CMK (cell line): ENCODE measurements at regions not wholly inside any gene's neighbourhood (a gene's known extent, or its start where the extent isn't known, plus 50 kb on each side); places are given as distances from the start of the nearest gene placed in this dataset.

ENCODE experiments used
- DNase-seq: peaks from one replicate; pipeline ENCODE4 v3.0.0-alpha.2; 2010; ENCODE audit warnings: low read depth

DNA sequence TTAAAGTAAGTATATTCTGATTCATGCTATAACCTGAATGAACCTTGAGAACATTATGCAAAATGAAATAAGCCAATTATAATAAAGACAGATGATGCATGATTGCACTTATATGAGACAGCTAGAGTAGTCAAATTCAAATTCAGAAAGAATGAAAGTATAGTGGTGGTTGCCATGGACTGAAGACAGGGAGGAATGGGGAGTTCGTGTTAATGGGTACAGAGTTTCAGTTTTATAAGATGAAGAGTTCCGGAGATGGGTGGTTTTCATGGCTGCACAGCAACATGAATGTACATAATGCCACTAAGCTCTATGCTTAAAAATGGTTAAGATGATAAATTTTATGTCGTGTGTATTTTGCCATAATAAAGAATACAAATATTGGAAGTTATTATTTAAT is 751.2 kb downstream of the TSN start:
- DNase-seq, result no peak

DNA sequence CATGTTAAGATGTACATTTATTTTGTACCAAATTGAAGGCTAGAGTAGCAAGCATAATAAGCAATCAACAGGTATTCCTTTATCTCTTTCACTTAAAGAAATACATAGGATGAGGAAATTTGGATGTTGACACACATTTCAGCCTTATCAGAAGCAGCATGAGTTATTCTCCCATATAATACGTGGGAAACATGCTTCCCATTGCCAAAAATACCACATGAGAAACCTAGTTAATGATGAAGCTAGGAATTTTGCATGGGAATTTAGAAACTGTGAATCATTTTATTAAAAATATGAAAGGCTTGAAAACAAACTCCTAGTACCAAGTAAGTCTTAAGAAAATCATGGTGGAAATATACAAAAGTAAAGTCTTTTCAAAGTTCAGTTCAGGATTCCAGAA is 751.8 kb downstream of the TSN start:
- no peak for DNase-seq

DNA sequence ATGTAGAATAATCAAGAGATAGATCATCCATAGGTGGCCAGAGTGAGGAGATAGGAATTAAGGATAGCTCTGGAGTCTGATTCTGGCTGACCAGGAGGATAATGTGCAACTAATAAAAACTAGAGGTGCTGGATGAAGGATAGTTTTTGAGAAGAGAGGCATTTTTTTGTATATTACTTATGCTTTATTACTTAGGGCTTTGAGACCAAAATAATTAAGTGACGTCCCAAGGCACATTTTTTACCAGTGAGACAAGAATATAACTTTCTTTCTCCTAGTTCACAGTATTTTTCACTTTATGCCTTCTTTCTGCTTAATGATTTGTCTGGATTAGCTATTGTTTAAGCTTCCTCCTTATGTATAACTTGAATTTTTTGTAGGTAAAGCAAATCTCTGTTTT is 756.6 kb downstream of the TSN start:
- no peak for DNase-seq

DNA sequence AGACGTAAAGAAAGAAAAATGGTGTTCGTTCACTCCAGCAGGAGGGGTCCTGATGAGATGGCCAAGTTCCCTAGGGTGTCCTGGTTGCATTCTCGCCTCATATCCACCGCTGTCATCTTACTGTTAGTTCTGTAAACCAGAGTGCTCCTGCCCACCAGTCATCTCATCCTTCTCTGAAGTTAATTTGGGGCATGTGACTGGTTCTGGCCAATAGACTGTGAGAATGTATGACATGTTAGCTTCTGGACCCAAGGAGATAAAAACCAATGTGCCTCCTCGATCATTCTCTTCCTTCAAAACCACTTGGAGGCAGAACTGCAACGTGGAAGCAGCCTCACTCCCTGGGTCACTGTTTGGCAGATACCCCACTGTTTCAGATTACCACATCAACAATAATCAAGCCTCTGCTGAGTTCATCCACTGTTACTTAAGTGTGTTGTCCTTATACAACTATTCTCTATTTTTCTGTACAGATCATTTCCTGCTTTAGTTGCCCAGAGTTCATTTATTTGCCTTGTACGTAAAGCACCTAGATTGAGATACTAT is 759.1 kb downstream of the TSN start:
- no peak for DNase-seq

DNA sequence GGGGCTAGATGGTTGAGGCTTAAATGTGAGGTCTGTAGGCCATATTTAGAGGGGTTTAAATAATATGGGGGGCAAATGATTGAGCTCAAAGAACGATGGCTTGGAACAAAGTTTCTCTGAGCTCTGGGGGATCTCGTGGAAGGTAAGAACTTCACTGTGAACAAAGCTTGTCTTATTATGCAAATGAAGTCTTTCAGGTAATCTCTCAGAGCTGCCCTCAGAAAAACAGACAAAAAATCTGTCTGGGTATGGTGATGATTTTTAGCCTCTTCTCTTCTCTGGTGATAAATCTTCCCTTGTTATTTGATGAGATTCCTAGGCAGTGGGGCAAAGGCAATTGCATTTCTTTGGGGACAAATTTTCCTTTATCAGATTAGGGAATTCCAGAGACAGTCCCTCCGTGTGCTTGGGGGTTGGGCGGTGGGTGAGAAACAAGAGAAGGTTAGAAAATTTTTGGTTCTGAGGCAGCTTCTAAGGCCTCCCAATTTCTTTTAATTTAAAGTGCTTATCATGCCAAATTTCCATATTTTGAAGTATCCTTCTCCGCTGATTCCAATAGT is 760.4 kb downstream of the TSN start:
- DNase-seq, result no peak

DNA sequence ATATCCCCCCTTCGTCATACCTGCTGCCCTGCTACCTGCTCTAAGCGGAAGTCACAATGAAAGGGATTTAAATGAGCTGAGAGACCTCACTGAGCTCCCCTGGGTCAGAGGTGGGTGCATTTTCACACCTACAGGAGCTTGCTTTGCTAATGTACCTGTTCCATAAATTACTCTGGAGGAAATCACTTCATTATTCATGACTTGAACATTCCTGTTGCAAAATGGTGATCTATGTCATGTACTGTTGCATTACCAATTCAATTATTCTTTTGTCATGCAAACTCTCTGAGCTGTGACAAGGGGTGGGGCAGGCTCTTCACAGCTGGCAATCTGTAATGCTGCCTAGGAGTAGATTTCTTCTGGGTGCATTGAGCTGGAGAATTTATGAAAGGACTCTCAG is 761.3 kb downstream of the TSN start:
- no peak for DNase-seq

DNA sequence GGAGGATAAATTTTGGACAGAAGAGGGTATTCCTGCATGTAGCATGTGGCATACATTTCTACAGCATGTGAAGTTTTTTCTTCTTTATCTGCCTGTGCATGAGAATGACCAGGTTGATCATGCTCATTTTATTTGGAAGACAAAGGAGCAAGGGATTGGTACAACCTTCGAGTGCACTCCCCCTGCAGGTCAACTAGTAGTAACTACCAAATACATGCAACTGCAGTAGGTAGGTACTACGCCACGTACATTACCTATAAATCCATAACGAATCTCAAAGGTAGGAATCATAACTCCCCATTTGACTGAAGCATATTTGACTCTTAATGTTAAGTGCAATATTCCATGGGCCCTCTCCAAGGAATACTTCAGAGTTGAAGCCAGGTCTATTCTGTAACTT is 763.9 kb downstream of the TSN start:
- no peak for DNase-seq

DNA sequence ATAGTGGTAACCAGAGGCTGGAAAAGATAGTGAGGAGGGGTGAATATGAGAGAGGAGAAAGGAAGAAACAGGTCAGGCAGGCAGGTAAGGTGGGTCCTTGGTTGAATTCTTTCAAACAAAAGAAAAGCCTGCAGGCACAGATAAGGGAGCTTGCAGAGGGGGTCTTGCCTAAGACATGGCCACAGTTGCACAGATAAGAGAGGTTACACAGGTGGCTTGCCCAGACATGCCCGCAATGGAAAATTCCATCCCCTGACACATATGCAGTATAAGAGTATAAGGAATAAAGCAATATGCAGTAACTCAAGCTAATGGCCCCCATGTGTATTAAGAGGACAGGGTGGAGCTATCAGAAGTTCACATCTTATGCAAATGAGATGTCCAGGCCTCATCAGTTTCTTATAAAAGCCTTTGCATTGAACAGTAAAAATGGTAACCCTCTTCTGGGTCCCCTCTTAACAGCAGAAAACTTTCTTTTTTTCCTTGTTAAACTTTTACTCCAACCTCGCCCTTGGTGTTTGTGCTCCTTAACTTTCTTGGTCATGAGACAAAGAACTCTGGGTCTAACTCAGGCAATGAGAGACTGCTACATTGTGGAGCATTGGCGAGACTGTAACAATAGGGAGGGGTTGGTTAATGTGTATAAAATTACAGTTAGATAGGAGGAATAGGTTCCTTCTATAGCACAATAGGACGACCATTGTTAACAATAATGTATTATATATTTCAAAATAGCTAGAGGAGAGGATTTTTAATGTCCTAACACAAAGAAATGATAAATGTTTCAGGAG is 764.6 kb downstream of the TSN start:
- DNase-seq, result no peak

DNA sequence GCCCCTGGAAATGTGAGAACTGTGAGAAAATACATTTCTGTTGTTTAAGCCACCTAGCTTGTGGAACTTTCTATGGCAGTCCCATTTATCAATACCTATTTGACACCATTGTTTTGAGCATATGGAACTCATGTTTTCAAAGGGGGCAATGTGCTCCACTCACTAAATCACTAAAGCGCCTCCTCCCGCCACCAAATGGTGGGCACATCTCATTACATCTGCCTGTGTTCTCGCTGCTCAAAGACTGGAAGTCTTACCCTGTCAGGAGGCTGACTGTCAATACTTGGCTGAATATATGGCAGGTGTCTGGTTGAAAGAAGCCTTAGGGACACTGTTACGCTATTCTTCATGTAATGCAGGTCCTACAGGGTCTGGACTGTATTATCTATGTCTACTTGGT is 767.7 kb downstream of the TSN start:
- no peak for DNase-seq

DNA sequence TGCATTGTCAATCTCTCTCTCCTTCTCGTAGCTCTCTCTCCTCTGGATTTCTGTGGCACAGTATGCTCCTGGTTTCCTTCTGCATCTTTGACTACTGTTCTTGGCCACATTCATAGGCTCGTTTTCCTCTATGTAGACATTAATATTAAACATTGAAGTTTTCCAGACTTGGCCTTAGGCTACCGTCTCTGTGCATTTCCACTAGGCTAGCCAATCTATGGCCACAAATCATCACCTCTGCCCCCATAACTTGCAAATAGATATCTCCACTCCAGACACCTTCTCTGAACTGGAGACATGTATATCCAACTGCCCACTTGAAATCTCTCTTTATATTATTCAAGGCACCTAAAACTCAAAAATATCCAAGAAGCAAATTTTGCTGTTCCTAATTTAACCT is 768.5 kb downstream of the TSN start:
- DNase-seq, result no peak

DNA sequence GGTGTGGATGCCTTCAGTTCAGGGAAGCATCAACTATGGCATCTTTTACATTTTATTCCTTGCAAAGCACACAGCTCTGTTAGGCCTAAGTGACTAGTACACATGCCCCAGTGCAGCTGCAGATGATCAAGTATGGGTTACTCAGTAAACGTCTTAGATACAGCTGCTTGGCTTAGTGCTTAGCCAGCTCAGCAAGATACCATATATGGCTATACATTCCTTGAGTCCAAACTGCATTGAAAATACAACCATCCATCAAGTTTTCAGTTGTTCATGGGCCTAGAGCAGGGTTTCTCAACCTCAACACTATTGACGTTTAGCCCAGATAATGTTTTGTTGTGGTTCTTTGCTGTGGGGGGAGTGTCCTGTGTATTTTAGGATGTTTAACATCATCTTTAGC is 769.9 kb downstream of the TSN start:
- DNase-seq, result no peak

DNA sequence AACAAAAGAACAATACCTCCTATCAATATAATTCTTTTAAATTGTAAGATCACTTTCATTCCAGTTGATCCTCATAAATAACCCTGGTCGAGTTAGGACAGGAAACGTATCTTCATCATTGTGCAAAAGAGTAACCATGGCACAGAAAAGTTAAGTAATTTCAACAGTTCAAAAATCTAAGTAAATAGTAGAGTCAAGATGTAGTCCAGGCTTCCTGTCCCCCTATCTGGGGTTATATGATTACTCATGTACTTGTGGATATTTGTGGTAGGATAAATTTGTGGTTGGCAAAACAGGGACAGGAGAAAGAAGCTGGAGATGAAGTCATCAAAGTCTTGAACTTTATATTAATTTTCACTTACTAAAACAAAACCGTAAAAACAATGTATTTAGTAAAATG is 772.6 kb downstream of the TSN start:
- no peak for DNase-seq

DNA sequence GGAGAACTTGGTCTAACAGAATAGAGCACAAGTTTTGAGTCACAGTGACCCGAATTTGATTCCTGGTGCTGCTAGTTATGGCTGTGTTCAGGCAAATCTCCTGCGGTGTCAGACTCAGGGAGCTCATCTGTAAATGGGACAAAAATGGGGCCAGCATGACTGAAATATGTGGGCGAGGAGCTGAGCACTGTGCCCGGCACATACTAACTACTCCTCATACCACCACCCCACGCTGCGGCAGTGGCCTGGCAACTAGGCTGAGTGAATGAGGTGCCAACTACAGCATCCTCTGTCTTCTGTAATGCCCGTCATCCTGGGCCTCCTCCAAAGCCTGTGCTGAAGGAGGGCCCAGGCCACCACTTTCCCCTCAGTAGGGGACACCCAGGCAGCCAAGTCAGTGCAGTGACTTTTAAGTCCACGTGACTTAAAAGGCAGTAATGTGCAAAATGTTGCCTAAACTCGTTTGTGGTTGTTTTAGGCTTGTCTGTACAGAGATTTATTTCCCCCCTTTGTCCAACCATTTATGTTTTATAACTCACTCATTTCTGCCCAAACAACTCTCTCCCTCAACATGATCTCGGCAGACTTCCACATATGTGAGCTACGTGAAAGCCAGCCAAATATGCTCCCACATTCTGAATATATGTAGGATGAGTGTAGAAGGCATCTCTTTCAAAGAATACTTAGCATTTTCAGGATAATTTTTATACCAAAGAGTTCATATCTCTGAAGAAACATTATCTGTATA is 773.7 kb downstream of the TSN start:
- no peak for DNase-seq

DNA sequence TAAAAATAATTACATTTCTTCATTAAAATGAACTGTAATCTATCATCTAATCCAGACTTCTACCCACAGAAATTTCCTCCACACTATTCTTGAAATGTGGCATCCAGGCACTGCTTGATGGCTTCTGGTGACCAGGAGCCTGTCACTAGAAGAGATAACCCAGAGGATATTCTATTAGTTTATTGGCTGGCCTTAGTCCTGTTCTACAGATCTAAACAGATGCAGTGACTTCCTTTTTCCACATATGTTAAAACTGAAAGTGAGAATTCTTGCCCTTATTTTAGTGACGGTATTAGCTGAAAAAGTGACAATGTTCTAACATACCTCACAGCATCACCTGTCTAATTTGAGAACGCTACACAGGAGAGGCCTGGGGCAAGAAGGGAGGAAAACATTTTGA is 775.4 kb downstream of the TSN start:
- no peak for DNase-seq

DNA sequence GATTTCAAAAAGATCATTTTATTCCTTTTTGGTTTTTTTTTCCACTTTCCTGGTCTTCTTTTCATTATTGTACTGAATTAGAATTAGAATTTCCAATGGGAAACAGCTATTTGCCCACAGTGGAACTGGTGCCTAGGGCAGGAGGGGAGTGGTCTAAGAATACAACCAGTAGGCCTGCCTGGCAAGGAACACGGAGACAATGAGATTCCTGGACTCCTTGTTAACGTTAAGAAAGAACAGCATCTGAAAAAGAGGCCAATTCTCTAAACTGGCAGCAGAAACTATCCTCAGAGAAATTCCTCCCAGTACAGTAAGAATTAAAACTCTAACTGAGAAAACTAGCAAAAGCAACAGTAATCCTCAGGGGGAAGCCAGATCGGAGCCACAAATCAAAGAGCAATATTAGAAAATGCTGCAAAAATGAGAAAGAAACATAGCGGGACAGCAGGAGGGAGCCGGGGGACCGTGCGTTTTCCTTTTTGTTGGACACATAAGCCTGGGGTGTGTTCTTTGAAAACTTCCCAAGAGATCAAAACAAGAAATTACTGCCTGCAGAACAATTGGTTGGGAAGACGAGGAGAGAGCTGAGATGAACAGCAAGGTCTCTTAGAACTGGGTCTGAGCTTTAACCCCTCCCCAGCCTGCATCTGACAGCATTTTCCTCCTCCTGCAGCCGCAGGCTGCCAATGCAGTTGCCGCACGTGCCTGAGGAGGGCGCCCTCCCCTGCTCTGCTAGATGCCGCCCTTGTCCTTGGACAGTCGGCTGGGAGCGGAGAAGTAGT is 776.0 kb downstream of the TSN start:
- no peak for DNase-seq

DNA sequence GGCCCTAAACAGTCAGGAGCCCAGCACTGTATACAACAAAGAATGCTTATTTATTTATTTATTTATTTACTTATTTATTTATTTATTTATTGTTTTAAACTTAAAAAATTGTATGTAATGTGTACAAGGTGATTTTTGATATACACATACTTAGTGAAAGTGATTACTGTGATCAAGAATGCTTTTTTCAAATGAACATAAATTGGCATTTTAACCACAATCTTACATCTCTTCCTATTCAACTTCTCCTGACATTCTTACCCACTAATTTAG is 776.6 kb downstream of the TSN start:
- no peak for DNase-seq

DNA sequence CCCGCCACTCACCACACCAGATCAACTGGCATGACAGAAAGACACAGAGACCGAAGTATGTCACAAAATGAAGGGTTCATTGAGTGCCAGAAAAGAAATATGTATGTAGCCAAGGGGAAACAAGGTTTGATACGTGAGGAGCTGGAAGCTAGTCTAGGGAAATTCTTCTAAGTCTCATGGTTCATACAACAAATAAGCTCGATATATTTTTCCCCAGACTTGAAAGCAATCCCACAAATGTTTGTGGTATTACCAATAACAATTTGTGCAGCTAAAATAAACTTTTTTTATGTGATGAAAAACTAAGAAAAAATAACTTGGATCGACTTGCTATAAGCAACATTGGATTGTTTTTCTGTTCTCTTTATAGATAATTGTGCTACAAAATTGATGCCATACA is 777.0 kb downstream of the TSN start:
- no peak for DNase-seq

DNA sequence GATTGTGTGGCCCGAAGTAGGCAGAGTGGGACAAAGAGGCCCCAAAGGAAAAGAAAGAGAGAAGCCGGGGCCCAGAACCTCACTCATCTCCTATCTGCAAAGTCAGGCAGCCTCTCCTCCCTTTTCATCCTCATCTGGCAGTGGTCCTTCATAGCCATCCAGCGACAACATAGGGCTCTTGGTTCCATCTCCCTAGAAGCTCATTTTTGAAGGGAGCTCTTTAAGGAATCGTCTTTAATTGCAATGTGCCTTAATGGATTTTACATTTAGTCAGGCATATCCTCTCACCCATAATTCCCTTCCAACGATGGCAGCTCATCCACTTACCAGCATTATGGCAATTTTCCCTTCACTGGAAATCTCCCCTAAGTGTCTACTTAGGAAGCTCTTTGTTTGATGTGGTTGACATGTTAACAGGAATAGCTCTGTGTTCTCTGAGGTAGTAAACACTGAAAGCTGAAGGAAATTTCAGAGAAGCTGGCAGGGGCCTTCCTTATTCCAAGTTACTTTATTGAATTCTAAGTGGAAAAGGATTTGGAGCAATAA is 780.6 kb downstream of the TSN start:
- no peak for DNase-seq

DNA sequence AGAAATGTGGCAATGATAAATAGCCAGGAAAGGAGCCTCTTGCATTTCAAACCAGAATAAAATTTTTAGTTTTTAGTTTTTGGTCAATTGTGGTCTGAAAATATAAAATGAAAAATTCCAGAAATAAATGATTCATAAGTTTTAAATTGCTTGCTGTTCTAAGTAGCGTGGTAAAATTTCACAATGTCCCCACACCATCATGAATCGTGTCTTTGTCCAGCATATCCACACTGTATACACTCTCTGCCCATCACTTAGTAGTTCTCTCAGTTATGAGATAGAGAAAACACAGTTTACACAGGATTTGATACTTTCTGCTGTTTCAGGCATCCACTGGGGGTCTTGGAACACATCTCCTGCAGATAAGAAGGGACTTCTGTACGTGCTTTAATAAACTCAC is 783.9 kb downstream of the TSN start:
- DNase-seq, result no peak

DNA sequence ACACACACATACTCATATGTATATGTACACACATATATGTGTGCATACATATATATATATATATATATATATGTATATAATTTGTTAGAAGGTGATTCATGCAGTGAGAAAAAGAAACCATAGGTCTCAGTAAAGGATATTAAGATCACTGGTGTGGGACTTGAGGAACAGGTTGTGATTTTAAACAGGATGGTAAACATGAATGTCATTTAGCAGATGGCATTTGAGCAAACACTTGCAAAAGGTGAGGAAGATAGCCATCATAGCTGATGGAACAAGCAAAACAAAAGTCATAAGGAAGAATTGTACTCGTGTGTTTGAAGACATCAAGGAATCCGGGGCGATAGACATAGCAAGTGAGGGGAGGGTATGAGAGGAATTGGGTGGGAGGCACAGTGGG is 784.5 kb downstream of the TSN start:
- DNase-seq, result no peak

DNA sequence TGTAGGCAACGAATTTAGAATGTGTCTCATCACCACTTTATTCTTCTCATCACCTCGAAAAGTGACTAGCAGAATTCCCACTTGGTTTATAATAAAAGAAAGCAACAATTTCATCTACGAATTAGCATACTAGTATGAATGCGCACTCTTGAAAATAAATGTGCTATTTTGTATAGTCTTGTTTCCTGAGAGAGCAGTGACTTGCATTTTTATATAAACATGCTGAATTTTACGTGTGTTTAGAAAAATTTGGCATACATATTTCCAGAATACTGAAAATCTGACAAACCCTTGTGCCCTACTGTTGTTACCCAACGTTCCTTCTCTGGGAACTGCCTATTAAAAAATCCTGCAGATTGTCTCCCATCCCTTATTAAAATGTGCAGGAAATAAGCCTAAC is 786.8 kb downstream of the TSN start:
- no peak for DNase-seq

DNA sequence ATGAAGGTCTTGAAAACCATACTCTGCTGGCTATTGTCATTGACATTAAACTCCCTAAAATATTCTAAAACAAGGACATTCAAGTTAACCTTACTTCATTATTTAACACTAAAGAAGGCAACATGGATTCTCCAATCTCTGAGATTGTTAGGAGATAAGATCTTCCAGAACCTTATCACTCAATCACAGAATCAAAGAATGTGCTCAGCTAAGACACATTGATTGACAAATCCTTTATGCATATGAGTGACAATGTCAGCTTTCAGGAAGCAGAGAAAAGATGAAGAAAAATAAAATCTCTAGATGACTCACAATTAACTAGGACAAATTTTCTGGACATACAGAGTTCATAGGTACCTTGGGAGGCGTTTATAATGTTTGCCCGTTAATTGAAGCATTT is 787.2 kb downstream of the TSN start:
- DNase-seq, result no peak
